RWPE1 (cell line): ENCODE measurements at regions not wholly inside any gene's neighbourhood (a gene's known extent, or its start where the extent isn't known, plus 50 kb on each side); places are given as distances from the start of the nearest gene placed in this dataset.

Experiments used
- CTCF ChIA-PET: fragments of 350-600 bp; sonication (Branson Sonifier 250); formaldehyde crosslinking; extraction: SDS; loops from one replicate; lab custom pipeline; 2021; lab: Yijun Ruan, JAX
- POLR2A ChIA-PET: fragments of 400-600 bp; formaldehyde crosslinking; extraction: SDS; loops from one replicate; lab custom pipeline; 2020; ENCODE audit warnings: antibody characterized with exemption; ENCODE audit not compliant: low non-redundant PET; lab: Yijun Ruan, JAX
- DNase-seq: peaks from one replicate; pipeline ENCODE4 v3.0.0; 2012; ENCODE audit warnings: low spot score
- H3K27ac ChIP-seq: fragments of 450-650 bp; 2 replicates; pipeline ENCODE4 v1.5.1; 2017
- TF ChIP-seq, protein P1 (sequence below): fragments of 450-650 bp; conservative IDR thresholded peaks from 2 replicates; pipeline ENCODE4 v1.5.1; 2017; ENCODE audit warnings: low read depth, mild to moderate bottlenecking

DNA sequence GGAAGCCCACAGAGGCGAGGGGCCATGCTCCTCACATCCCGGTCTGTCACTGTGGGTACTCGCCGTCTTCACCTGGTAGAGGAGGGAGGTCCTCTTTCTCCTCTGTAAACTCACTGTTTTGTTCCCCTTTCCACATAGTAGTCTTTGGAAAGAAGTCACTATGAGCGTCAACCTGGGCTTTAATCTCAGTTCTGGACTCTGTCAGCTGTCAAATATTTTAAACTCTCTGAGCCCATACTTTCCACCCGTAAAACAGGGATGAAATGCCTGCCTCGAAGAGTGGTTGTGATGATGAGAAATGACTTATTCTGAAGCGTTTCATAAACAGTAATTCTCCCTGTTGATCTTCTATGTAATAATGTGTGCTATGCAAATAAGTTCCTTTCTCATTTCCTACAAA is 547.1 kb upstream of the SOX11 start:
- TF ChIP-seq, protein P1, sequence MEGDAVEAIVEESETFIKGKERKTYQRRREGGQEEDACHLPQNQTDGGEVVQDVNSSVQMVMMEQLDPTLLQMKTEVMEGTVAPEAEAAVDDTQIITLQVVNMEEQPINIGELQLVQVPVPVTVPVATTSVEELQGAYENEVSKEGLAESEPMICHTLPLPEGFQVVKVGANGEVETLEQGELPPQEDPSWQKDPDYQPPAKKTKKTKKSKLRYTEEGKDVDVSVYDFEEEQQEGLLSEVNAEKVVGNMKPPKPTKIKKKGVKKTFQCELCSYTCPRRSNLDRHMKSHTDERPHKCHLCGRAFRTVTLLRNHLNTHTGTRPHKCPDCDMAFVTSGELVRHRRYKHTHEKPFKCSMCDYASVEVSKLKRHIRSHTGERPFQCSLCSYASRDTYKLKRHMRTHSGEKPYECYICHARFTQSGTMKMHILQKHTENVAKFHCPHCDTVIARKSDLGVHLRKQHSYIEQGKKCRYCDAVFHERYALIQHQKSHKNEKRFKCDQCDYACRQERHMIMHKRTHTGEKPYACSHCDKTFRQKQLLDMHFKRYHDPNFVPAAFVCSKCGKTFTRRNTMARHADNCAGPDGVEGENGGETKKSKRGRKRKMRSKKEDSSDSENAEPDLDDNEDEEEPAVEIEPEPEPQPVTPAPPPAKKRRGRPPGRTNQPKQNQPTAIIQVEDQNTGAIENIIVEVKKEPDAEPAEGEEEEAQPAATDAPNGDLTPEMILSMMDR = no peak
- ChIA-PET POLR2A (no interaction called here), CTCF (no interaction called here)
- no peak overlapping the region for H3K27ac ChIP-seq
- no peak for DNase-seq

DNA sequence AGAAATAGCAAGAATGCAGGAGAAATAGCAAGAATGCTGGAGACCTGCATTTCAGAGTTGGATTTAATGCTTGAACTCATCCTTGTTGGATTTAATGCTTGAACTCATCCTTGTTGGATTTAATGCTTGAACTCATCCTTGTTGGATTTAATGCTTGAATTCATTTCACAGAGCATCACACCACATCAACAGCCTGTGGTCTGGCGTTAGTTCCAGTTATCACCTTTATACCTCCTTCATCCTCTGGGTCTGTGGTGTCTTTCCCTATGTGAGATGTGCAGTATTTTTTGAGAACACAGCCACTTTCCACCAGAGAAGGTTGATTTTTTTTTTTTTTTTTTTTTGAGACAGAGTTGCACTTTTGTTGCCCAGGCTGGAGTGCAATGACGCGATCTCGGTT is 546.4 kb upstream of the SOX11 start:
- TF ChIP-seq, protein P1 = no peak
- no peak overlapping the region for H3K27ac ChIP-seq
- DNase-seq = no peak
- ChIA-PET CTCF (no interaction called here), POLR2A (no interaction called here)

DNA sequence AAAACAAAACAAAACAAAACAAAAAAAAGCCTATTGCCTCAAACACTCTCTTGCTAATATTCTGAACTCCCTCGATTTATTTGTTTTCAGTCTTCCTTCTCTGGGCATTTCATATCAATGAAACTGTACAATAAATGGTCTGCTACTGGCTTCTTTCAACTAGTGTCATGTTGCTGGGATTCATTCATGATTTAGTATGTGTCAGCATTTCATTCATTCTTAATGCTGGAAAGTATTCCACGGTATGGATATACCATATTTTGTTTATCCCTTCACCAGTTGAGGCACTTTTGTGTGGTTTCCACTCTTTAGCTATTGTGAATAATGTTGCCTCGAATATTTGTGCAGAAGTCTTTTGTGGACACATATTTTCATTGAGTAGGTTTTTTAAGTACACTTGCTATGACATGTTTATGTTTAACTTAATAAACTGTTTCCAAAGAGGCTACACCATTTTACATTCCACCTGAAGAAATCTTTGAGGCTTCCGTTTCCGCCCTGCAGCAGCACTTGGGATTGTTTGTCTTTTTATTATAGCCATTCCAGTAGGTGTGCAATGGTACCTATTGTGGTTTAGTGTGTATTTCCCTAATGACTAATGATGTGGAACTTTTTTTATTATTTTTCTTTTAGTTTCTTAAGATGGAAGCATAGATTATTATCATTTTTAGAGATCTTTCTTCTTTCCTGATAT is 543.6 kb upstream of the SOX11 start:
- DNase-seq = no peak
- ChIA-PET POLR2A (no interaction called here), CTCF (interaction anchor here (1.0 kb wide), 1 partner anchor 1189 kb away, joined by 5 read pairs; no protein-coding TSS in a partner anchor)
- TF ChIP-seq, protein P1 = no peak
- H3K27ac ChIP-seq = no peak overlapping the region

DNA sequence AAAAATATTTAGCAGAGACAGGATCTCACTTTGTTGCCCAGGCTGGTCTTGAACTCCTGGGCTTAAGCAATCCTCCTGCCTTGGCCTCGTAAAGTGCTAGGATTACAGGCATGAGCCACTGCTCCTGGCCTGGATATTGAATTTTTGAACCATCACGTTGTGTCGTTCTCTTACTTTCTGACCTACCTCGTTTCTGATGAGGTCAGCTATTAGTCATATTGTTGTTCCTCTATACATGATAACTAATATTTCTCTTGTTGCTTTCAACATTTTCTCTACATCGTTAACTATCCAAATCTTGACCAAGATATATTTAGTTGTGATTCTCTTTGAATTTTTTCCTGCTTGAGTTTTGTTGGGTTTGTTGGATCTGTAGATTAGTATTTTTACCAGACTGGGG is 541.3 kb upstream of the SOX11 start:
- no peak overlapping the region for H3K27ac ChIP-seq
- TF ChIP-seq, protein P1 = no peak
- CTCF ChIA-PET = no interaction called here
- no peak for DNase-seq
- POLR2A ChIA-PET = no interaction called here

DNA sequence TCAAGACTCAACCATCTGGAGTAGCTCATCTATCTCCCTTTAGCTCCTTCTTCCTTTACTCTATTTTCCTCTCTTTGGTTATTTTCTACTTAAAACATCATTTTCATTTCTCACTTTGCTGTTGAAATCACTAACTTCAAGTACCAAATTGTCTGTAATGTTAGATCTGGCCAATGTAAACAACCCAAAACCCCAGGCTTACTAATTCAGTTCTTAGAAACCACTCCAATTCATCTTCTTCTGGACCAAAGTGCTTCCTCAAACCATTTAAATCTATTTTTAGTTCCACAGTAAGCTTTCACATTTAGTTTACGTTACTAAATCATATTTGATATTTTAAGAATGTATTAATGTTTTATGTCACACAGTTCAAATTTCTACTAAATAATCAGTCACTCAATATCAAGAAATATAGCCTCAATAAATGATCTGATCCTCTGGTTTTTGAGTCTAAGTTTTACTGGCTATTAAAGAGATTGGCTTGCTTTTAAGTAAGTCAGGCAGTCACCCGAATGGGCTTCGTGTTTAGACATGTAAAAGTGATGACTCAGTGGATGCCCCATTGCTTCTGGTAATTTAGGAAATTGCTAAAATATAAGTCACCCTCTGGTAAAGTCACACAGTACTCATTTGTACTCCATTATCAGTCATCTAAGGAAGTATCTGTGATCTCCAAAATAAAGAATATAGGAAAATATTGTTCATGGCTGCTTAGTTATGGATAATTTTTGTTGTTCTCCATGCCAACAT is 527.2 kb upstream of the SOX11 start:
- ChIA-PET POLR2A (no interaction called here), CTCF (no interaction called here)
- DNase-seq = peak; percentile 56
- TF ChIP-seq, protein P1 = no peak
- no peak overlapping the region for H3K27ac ChIP-seq

DNA sequence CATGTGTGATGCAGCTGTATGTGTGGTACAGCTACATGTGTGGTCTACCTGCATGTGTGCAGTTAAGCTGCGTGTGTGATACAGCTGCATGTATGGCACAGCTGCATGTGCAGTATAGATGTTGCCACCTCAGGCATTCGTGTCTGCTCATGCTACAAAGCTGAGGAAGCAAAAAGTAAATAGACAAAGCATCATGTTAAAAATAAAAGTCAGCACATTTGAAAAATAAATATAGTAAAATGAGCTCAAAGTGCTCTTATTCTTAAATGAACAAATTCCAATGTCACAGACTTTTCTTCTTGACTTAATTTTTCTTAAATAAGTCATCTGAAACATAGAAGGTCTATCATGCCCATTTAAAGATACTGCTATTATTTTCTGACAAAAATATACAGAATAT is 519.3 kb upstream of the SOX11 start:
- CTCF ChIA-PET = interaction anchor here (0.6 kb wide), 1 partner anchor 313 kb away, joined by 3 read pairs; no protein-coding TSS in a partner anchor
- no peak for DNase-seq
- TF ChIP-seq, protein P1 = no peak
- POLR2A ChIA-PET = no interaction called here
- no peak overlapping the region for H3K27ac ChIP-seq
